ENCODE measurements at regions not wholly inside any gene's neighbourhood (a gene's known extent, or its start where the extent isn't known, plus 50 kb on each side); places are given as distances from the start of the nearest gene placed in this dataset.

DNA sequence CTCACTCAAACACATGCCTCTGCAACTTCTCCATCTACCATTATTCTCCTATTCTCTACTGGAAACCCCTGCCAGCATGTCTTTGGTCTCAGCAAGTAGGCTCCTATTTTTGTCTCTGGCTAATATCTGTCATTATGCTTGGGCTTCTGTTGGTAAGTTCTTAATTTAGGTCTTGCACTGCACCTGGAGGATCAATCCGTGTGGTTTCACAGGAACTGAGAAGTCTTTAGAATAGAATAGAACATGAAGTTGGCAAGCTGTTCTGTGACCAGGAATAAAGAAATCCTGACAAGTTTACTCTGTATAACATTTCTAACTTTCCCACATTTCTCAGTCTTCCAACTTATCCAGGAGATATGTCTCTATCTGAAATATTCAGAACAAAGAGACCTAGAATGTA, 219.5 kb upstream of the GYPC start:
- DNase-seq: no peak

DNA sequence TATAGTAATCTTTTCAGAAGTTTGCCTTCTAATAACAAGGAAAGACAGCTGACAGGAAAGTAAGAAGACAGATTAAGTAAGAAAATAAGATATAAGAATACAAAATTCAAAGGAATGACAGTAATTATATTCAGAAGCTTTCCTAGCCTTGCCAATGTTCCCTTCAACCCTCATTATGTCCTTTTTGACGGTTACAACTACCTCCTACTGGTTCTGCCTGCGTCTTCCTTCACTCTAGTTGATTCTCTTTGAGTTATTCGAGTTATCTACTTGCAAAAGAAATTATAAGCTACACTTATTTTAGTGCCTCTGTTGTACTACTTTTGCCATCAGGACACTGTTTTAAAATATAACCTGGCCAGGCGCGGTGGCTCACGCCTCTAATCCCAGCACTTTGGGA, 218.9 kb upstream of the GYPC start:
- DNase-seq: no peak

DNA sequence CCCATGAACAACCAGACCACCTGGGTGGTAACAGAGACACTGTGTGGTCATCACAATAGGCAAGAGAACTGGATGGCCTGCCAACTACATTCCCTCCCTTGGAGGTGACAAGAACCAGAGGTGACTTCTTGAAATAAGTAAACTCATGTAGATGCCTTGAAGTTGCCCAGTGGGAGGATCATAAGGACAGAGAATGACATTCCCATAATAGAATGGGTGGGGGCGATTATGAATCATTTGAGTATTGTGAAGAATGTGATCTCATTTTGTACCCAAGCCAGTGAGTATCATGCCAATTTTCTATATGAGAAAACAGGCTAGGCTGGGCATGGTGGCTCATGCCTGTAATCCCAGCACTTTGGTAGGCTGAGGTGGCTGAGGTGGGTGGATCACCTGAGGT, 211.4 kb upstream of the GYPC start:
- no peak for DNase-seq

DNA sequence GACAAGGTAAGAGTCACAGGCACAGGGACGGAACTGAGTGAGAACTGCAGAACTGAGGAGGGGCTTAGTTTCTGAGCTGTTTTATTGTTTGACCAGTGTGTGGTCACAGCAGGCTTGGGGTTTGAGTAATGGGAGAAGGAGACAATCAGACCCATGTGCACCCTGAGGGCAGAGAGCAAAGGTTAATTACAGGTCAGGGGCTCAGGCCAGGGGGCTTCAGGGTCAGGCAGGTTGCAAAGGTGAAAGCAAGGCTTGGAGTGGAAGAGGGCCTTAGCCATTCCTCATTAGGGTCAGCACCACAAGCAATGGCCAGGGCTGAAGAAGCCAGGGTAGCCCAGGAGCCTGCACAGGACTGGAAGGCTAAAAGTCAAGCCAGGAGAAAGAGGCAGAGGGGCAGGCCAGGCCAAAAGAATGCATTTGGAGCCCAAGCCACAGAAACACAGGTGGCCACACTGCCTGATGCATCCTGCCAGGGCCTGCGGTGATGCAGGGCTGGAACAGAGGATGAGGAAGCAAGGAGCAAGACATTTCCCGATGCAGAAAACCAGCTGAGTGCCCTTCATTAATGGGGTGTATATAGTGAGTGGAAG, 209.8 kb upstream of the GYPC start:
- DNase-seq: no peak

DNA sequence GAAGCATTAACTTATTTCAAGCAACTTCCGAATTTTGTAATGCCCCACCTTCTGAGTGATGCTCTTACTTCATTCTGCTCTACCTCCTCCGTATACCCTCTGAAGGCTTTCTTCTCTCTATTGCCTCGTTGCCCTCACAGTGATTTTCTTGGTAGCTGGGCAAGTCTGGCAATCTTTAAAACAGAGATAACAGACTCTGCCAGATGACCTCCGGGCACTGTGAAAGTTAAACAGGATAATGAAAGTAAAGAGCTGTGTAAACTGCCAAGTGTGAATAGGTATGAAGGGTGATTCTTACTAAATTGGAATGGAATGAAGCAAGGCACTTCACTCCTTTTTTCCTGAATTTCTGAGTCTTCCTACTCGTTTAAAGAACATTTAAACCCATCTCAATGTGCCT, 207.3 kb upstream of the GYPC start:
- DNase-seq: no peak

DNA sequence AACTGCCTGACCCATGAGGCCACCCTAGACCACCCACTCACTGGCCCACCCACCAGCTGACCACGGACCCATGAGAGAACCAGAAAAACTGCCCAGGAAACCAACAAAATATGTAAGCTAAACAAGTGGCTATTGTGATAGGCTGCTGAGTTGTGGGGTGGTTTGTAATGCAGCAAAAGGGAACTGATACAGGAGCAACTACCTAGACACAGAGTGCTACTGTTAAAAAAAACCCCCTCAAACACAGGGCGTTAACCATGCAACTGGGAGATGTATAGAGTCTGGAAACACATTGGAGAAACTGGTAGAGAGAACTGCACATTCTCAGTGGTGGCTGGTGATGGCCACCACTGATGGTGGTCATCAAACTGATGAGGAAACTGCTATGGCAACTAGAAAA, 206.3 kb upstream of the GYPC start:
- no peak for DNase-seq

DNA sequence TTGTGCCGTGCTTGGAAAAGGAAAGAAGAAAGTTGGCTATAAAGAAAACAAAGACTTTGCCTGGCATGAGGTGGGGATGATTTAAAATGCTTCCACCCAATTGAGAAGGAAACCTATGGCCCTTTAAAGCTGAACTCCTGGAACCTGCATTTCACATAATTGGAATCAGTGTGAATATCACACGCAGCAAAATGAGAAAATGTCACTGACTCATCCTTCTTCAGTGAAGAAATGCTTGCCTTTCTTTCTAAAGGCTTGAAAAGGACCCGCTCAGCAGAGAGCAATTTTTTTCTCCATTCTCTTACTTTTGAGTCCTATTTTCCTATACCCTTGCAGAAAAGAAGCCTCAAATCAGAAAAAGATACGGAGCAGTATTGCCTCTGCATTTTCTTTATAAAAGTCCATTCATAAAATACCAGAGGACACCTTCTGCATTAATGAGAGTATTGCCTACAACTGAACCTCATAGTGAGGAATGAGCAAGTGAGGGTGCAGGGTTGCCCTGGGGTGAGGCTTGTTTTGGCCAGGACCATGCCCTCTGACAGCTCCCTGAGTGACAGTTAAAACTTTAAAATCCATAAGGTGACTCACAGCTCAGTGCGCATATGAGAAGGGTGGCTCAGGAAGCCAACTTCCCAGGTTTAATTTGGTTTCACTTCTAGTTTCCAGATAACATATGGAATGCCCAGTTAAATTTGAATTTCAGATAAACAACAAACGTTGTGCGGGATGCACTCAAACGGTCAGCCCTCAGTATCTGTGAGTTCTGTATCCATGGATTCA, 191.9 kb upstream of the GYPC start:
- no peak for DNase-seq

DNA sequence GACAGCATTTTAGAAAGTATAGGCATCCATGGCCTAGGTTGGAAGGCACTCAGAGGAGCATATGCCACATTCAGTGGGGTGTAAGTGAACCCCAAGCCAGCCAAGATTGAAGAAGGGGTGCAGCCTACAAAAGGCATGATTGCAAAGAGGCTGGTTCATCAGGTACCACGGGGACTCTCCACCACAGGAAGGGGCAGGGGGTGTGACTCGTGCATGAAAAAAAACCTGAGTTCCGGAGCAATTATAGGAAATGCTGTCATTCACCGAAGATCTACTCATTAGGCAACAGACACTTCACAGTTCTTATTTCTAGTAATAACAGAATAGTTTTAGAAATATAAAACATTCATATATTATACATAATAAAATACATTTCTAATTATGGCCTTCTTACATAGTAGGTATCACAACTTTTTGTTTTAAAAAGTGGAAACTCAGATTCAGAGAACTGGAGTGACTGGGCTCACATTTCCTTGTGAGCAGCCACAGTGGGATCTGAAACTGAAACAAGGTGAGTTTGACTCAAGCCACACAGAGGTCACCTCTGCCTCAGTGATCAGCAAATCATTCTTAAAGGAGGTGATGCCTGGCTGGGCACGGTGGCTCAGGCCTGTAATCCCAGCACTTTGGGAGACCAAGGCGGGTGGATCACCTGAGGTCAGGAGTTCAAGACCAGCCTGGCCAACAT, 188.4 kb upstream of the GYPC start:
- no peak for DNase-seq

DNA sequence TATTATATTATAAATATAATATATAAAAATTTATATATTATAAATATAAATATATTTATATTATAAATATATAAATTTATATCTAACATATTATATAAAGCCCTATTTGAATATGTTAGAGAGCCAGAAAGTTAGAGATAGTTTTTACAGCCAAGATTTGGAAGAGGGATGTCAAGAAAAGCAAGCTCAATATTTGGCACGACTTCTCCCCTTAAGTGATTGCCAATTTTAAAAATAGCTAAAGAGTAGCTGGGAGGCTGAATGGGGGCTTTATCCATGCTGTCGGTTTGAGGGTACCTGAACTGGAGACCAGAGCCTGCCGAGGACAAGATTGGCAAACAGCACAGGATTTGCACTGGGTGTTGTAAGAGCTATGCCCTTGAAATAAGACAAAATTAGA, 180.9 kb upstream of the GYPC start:
- no peak for DNase-seq

DNA sequence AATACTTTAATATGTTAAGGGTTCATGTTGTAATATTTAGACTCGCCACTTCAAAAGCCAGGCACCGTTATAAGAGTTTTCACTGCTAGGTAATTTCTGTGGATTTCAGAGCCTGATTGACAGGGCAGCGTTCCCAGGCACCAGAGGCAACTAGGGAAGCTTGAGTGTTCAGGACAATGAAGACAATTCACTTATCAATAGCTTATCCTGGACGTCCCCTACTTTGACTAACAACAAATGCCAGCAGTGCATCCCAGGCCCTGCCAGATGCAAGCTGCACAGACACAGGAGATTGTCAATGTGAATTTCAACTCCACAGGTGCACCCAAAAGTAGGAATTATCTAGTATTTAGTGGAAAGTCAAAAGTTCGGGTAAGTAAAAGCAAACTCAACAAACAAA, 179.3 kb upstream of the GYPC start:
- DNase-seq: no peak

DNA sequence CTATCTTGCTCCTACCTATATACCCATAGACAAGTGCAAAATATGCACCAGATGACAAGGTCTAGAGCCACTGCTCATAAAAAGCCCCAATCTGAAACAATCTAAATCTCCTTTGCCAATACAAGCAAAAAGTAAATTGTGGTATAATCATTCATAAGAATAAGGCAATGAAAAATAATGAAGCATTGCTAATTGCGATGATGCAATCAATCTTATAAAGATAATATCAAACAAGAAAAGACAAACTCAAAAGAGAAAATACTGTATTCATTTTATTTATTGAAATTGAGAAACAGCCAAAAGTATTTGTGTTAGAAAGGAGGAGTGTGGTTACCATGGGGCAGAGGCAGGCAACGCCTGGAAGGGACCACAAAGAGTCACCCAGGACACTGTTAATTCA, 175.9 kb upstream of the GYPC start:
- no peak for DNase-seq

DNA sequence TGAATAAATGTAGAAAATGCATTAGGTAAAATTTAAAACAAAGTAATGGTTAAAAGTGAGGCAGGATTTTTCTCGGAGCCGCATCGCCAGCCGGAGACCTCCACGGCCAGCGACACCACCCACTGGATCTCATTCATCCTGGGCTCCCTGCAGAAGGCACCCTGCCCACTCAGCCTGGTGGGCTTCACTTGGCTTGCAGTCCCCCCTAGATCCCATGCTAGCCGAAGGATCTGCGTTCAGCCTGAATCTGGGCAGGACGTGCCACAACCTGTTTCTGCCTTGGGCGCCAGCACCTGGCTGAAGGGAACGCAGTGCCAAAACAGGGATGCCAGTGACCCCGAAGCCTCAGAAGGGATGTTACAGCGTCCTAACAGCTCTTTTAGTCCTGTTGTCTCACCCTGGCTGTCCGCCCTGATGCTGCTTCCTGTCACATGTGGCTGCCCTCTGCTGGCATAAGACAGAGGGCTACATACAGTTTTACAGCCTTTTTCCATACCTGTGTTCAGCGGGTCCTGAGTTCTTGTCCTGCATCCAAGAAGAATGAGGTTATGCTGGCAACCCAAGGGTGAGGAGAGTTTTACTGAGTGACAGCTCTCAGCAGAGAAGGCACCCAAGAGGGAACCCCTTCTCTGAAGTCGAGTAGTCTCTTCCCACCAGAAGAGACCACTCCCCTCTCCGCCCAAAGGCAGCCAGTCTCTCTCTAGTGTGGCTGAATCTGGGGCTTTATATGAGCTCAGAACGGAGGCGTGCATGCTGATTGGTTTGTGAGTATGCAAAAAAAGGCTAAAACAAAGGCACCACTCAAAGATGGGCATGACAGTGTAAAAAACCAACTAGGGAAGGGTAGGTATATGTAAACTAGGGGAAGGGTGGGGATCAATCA, 173.1 kb upstream of the GYPC start:
- DNase-seq: no peak

DNA sequence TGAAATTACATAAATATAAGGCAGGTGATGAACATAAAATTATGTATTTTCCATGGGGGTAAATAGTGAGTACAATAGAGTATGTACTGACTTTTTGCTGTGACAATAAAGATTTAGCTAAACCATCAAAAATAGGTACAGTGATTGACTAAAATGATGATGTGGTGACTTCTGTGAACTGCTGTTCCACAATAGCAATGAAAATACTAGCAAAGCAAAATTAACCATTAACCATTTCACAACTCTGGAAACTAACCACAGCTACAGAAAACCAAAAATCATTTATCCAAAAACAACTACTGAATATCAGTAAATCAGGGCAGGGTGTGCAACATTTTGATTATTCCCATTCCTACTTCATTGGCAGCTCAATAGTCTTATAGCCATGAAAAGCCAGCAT, 161.4 kb upstream of the GYPC start:
- no peak for DNase-seq

DNA sequence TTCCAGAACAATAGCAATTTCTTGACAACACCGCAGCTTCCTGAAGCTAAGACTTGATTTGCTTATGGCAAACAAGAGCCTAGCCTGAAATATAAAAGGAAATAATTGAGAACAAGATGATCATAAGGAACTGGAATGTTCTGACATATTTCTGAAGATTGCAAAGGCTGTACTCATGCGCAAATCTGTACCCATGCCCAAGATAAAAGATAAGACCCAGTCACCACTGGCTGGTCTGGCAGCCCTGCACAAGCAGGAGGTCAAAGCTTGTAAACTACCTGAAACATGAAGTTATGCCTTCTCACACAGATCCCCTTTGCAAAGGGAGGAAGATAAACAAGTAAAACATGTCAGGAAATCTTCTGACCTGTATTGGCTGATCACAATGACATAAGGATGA, 160.8 kb upstream of the GYPC start:
- no peak for DNase-seq

DNA sequence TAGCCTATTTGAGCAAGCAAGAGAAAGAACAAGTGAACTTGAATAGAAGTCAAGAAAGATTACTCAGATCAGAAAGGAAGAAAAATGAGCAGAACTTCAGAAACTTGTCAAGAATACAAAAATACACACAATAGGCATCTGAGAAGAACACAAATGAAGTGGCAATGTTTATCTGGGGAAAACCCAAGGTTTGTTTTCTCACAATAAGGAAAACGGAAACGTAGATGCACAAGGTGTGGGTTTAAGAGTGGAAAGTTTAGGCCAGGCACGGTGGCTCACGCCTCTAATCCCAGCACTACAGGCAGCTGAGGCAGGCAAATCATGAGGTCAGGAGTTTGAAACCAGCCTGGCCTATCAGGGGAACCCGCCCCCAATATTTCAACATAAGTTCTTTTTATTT, 159.5 kb upstream of the GYPC start:
- no peak for DNase-seq

DNA sequence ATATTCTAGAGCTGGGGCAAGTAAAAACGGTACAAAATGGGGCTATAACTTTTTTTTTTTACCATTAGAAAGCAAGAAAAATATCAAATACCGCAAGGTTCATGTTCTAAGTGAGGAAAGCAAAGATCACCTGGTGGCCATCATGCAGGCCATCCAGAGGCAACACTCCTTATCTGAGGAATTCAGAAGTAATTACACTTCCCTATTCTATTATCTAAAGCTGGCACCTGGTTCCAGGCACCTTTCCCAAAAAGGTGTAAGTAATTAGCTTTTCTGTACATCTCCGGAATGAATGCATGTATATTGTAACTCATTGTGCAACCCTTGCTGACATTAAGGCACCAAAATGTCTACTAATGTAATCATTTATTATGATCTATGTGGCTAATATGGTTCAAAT, 152.5 kb upstream of the GYPC start:
- no peak for DNase-seq

DNA sequence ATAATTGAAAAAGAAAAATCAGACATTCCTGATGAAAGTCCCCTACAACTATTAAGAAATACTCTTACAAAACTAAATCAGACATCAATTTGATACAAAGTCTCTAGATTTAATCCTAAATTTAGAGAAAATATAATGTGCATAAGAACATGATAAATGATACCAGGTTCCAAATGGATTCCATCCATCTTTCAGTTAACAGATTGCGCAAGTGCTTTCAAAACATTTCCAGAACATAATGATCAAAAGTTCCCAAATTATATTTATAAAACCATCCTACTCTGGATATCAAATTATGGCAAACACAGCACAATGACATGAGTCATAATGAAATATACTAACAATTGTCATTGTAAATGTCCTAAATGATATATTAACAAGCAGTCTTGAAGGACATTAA, 151.0 kb upstream of the GYPC start:
- DNase-seq: no peak

DNA sequence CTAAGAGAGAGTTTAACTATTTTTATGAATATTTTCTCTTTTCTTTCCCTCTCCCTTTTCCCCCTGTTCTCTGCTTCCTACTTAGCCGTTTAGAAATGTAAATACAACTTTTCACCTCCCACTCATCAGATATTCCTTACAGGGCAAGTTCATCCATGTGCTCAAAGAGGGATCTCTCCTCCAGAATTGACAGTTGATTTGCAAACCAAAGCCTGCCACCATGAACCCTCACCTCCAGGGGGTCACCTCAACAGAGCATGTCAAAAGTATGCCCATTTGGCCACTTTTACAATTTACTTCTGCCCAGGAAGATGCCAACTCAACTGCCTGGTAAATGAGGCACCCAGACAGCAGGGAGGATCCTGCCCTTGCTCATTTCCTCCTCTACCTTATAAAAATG, 149.2 kb upstream of the GYPC start:
- DNase-seq: no peak

DNA sequence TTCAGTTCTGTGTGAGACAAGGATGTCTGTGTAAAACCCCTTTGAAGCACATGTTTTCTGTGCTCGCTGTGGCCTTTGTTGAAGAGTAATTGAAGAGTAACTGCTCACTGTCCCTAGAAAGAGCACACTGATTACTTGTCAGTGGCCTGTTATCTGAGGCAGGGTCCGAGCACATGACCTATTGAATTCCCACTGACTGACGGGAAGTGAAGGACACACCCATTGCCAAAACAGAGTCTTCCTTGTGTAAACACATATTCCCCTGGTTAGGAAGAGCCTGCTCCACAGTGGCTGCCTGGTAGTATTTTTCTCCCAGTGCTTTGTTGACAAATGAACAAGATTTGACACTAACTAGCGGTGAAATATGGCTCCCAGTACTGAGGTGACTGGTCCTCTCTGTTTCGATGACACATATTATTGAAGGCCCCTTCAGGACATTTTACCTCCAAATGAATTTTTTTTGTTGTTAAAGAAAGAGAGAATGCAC, 148.5 kb upstream of the GYPC start:
- DNase-seq: no peak

DNA sequence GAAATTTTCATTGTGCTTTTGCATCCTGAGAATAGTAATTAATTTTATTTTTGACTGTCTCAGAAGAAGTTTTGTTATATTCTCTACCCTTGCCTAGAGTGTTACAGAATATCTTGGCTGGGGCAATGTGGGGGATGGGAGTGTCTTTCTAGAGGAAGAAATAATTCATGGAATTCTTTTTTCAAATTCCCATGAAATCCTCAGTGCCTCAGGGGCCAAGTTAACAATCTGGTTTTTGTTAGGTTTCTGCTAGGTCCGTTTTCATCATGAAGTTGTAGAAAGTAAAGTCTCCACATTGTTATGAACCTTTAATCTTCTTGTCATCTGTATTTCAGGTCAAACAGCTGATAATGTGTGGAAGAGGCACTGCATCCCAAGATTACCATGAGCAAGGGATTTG, 145.6 kb upstream of the GYPC start:
- DNase-seq: no peak

DNA sequence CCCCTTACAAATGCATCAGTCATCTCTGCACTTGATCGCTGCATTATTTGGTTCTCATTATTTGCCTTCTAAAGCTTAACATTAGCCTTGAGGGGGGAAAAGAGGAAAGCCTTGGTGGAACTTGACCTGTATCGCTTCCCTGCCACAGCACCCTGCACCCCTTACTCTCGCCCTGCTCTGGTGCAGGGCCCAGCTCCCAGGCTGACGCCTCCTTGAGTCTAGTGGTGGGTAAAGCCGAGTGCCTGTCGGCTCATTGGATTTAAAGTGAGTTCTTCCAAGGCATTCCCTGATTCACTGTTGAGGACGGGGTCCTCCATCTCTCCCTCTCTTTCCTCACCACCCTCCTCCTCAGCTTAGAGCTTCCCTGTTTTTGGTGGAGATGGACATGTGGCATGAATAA, 145.0 kb upstream of the GYPC start:
- no peak for DNase-seq

DNA sequence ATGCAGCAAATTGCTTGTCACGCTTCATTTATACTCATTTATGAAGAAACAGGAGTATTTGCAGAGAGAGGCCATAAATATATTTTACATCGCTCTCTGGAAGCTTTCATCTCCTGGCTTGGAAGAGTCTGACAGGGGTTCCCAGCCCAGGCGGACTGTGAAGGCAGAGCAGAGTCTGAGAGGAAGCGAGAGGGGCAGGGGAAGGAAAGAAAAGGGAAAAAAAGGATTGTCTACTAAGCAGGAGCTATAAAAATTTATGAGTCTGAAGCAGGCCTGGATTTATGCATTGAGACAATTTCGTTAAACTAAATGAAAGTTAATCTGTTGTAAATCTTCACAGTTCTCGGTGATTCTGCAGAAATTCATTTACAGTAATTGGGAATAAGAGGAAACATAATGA, 143.9 kb upstream of the GYPC start:
- DNase-seq: no peak

DNA sequence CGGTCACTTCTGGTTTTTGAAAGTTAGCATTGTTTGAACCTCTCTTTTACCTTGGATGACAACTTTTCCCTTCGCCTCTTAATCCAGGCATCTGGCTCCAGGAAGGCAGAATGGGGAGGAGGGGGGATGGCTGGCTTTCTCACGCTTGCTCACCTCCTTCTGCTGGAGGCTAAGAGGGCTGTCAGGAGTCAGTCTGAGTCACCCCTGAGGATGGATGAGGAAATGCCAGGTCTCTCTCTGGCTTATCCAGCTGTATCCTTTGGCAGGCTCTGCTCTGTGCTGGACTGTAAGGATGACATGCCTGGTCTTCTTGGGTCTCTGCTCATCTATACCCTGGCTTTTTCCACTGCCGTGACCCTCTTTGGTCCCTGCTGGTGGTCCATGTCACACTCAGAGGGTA, 142.9 kb upstream of the GYPC start:
- DNase-seq: peak; percentile 59

Measured in dermis blood vessel endothelial cell (primary cell).